ENCODE measurements at regions not wholly inside any gene's neighbourhood (a gene's known extent, or its start where the extent isn't known, plus 50 kb on each side); places are given as distances from the start of the nearest gene placed in this dataset.

DNA sequence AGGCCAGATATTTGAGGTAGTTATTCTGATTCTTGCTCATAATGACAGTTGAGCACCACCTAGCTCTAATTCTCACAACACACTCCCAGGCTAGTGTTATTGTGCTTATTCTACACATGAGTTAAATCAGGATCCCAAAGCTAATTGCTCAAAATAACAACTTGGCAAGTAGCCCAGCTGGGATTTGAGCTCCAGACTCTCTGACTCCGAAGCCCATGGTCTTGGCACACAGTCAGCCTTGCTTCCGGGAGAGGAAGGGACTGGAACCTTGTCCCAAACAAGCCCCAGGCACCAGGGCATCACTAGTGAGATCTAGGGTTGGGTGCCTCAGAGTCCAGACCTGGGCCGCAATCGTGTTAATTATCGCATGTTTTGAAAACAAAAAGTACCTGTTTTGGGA lies 101.4 kb downstream of the GPAM start:
- no peak for DNase-seq (ENCODE audit: insufficient read length, low spot score)
- no peak for FAIRE-seq
- TF ChIP-seq PAX5 (IDR thresholded peaks at IDR 0.05; ENCODE audit: insufficient read depth, low read length, severe bottlenecking) (no peak), POLR2AphosphoS5 (IDR thresholded peaks at IDR 0.05; ENCODE audit: low read depth, low read length) (no peak), TAF1 (IDR thresholded peaks at IDR 0.05; ENCODE audit: low read depth, low read length) (no peak), POU2F2 (IDR thresholded peaks at IDR 0.05; ENCODE audit: low read depth, low read length) (no peak), POLR2A (IDR thresholded peaks at IDR 0.05; ENCODE audit: low read depth, low read length) (no peak), SPI1 (IDR thresholded peaks at IDR 0.05; ENCODE audit: low read depth, low read length) (no peak)

GRCh38 chr10:112083472-112083871 lies 100.1 kb downstream of the GPAM start:
- no peak for TF ChIP-seq PAX5 (IDR thresholded peaks at IDR 0.05; ENCODE audit: insufficient read depth, low read length, severe bottlenecking)
- FAIRE-seq = no peak
- no peak for DNase-seq (ENCODE audit: insufficient read length, low spot score)

- TF ChIP-seq POU2F2 (IDR thresholded peaks at IDR 0.05; ENCODE audit: low read depth, low read length) (no peak), PAX5 (IDR thresholded peaks at IDR 0.05; ENCODE audit: insufficient read depth, low read length, severe bottlenecking) (no peak), SPI1 (IDR thresholded peaks at IDR 0.05; ENCODE audit: low read depth, low read length) (no peak), TAF1 (IDR thresholded peaks at IDR 0.05; ENCODE audit: low read depth, low read length) (no peak), POLR2AphosphoS5 (IDR thresholded peaks at IDR 0.05; ENCODE audit: low read depth, low read length) (no peak), POLR2A (IDR thresholded peaks at IDR 0.05; ENCODE audit: low read depth, low read length) (no peak)
- no peak for DNase-seq (ENCODE audit: insufficient read length, low spot score)
- no peak for FAIRE-seq
Observed at GRCh38 chr10:112087953-112088456, 95.6 kb downstream of the GPAM start.

GRCh38 chr10:112091703-112092102 lies 91.9 kb downstream of the GPAM start:
- DNase-seq (ENCODE audit: insufficient read length, low spot score) (no peak), FAIRE-seq (no peak)
- TF ChIP-seq TAF1 (IDR thresholded peaks at IDR 0.05; ENCODE audit: low read depth, low read length) = no peak
- no peak for TF ChIP-seq POLR2A (IDR thresholded peaks at IDR 0.05; ENCODE audit: low read depth, low read length)
- TF ChIP-seq POU2F2 (IDR thresholded peaks at IDR 0.05; ENCODE audit: low read depth, low read length) = no peak

DNA sequence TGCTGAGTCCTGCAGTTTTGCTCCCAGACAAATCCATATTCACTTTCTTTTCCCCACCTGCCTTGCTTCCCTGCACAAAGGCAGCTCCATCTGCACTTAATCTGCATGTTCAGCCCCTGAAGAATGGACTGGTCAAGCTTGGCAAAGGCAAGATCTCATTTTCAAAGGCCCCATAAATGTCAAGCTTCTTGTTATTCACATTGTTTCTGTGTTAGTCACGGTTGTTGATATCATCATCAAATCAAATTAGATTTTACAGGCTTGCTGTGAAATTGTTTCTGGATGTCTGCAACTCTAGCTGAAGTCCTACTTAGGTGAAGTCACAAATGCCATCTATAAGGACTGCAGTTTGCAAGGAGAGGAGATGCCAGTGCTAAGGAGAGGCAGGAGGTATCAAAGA lies 91.0 kb downstream of the GPAM start:
- no peak for TF ChIP-seq POLR2AphosphoS5 (IDR thresholded peaks at IDR 0.05; ENCODE audit: low read depth, low read length)
- no peak for TF ChIP-seq SPI1 (IDR thresholded peaks at IDR 0.05; ENCODE audit: low read depth, low read length)
- TF ChIP-seq PAX5 (IDR thresholded peaks at IDR 0.05; ENCODE audit: insufficient read depth, low read length, severe bottlenecking) = no peak
- TF ChIP-seq POU2F2 (IDR thresholded peaks at IDR 0.05; ENCODE audit: low read depth, low read length) = no peak
- no peak for TF ChIP-seq TAF1 (IDR thresholded peaks at IDR 0.05; ENCODE audit: low read depth, low read length)
- no peak for TF ChIP-seq POLR2A (IDR thresholded peaks at IDR 0.05; ENCODE audit: low read depth, low read length)
- FAIRE-seq = no peak
- no peak for DNase-seq (ENCODE audit: insufficient read length, low spot score)

DNA sequence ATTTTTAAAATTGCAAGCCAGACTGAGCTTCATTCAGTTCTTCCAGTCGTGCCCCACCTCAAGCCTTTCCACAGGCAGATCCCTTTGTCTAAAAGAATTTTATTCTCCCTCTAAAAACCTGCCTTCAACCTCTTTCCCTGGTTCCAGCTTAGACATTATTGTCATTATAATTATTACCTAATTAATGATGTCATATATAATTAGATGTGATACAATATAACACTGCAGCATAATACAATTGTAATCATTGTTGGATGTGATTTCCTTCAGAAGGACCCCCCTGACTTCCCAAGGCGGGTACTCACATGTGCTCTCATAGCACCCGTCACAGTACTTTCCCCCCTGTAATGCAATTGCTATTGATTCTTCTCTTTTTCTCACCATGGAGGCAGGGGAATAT lies 88.6 kb downstream of the GPAM start:
- FAIRE-seq = no peak
- no peak for DNase-seq (ENCODE audit: insufficient read length, low spot score)
- no peak for TF ChIP-seq POLR2A (IDR thresholded peaks at IDR 0.05; ENCODE audit: low read depth, low read length)
- no peak for TF ChIP-seq SPI1 (IDR thresholded peaks at IDR 0.05; ENCODE audit: low read depth, low read length)
- TF ChIP-seq PAX5 (IDR thresholded peaks at IDR 0.05; ENCODE audit: insufficient read depth, low read length, severe bottlenecking) = no peak
- TF ChIP-seq POLR2AphosphoS5 (IDR thresholded peaks at IDR 0.05; ENCODE audit: low read depth, low read length) = no peak
- TF ChIP-seq POU2F2 (IDR thresholded peaks at IDR 0.05; ENCODE audit: low read depth, low read length) = no peak
- no peak for TF ChIP-seq TAF1 (IDR thresholded peaks at IDR 0.05; ENCODE audit: low read depth, low read length)

DNA sequence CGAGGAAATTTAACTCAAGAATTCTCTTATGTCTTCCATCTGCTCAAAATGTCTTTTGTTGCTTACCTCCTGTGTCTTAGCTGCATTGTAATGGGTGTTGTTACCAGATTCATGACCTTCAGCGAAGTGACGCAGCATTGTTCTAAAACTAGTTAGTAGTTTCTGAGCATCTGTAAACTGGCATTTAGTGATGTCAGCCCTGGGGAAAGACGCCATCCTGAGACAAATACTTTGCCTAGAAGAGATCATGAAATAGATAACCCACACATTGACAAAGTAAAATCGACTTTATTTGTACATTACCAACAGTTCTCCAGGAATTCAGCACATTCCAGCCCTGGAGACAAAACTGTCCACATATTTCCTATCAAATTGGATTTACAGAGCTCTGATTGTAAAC lies 87.8 kb downstream of the GPAM start:
- TF ChIP-seq SPI1 (IDR thresholded peaks at IDR 0.05; ENCODE audit: low read depth, low read length) (no peak), POLR2AphosphoS5 (IDR thresholded peaks at IDR 0.05; ENCODE audit: low read depth, low read length) (no peak), PAX5 (IDR thresholded peaks at IDR 0.05; ENCODE audit: insufficient read depth, low read length, severe bottlenecking) (no peak), POLR2A (IDR thresholded peaks at IDR 0.05; ENCODE audit: low read depth, low read length) (no peak)
- no peak for FAIRE-seq
- no peak for DNase-seq (ENCODE audit: insufficient read length, low spot score)

DNA sequence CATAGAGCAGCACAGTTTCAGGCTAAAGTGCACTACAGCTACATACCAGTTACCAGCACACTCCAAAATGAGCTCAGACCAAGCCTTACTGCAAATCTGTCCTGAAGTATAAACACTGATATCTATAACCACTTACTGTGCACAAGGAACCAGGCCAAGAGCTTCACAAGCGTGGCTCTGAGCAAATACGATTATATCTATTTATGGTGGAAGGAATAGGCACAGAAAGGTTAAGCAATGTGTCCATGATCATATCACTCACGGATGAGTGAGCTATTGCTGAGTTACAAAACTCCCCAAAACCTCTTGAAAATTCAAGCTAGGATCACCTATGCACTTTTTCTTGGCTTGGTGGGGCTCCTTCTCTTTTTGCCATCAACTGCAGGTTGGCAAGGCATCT lies 84.9 kb downstream of the GPAM start:
- no peak for DNase-seq (ENCODE audit: insufficient read length, low spot score)
- TF ChIP-seq TAF1 (IDR thresholded peaks at IDR 0.05; ENCODE audit: low read depth, low read length) = no peak
- no peak for TF ChIP-seq POLR2AphosphoS5 (IDR thresholded peaks at IDR 0.05; ENCODE audit: low read depth, low read length)
- no peak for TF ChIP-seq POLR2A (IDR thresholded peaks at IDR 0.05; ENCODE audit: low read depth, low read length)
- no peak for FAIRE-seq

Measured in GM12891 (cell line).